ENCODE measurements at regions not wholly inside any gene's neighbourhood (a gene's known extent, or its start where the extent isn't known, plus 50 kb on each side); places are given as distances from the start of the nearest gene placed in this dataset.

DNA sequence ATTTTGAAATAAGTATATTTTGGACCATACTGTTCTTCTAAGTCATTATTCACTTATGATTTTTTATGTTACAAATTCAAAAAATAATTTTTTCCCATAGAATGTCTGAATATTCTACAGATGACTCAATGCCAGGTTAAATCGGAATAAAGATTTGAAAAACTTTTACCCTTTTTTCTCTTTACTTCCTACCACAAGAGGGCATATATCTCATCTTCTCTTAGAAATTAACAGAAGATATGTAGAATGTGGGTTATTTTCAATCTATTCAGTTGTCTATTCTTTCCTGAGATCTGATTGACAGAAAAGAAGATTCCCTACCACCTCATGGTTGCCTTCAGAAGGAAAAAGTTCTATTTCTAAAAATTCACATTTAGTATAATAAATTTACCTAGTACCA is 53.0 kb upstream of the KITLG start:
- TF ChIP-seq, protein P1, sequence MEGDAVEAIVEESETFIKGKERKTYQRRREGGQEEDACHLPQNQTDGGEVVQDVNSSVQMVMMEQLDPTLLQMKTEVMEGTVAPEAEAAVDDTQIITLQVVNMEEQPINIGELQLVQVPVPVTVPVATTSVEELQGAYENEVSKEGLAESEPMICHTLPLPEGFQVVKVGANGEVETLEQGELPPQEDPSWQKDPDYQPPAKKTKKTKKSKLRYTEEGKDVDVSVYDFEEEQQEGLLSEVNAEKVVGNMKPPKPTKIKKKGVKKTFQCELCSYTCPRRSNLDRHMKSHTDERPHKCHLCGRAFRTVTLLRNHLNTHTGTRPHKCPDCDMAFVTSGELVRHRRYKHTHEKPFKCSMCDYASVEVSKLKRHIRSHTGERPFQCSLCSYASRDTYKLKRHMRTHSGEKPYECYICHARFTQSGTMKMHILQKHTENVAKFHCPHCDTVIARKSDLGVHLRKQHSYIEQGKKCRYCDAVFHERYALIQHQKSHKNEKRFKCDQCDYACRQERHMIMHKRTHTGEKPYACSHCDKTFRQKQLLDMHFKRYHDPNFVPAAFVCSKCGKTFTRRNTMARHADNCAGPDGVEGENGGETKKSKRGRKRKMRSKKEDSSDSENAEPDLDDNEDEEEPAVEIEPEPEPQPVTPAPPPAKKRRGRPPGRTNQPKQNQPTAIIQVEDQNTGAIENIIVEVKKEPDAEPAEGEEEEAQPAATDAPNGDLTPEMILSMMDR (IDR thresholded peaks at IDR 0.05), result no peak
- TF ChIP-seq POLR2A (IDR thresholded peaks at IDR 0.05) (no peak), EP300 (IDR thresholded peaks at IDR 0.05) (no peak)

All from ovary (tissue), 3 donors.